ENCODE measurements at regions not wholly inside any gene's neighbourhood (a gene's known extent, or its start where the extent isn't known, plus 50 kb on each side); places are given as distances from the start of the nearest gene placed in this dataset.

DNA sequence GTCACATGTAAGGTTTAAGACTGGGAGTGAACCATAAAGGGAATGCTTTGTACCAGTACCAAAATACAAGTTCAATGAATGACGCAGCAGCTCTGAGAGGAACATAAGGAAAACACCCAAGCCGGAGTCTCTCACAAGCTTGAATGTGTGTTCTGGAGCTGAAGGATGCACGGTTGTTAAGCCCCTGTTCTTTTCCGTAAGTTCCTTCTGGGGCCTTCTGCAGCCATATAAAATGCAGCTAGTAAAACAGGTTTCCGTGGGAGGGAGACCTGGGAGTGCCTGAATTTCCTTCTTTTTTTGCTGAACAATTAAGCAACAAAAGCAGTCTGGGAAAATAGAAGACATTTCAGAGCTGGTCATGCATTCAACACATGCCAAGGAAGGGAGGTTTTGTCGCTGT is 73.2 kb upstream of the JAG1 start:
- Histone ChIP-seq H3K27me3 (ENCODE audit: insufficient read depth) (no peaks in the 10 kb centered on the region), H3K36me3 (replicated peaks in 1 of 2; ENCODE audit: control insufficient read depth in 1 of 2, insufficient read depth in 2 of 2, low read length in 1 of 2) (no peaks in the 10 kb centered on the region), H3K9me3 (no peaks in the 10 kb centered on the region), H3F3A (replicated peaks; ENCODE audit: insufficient read depth) (no peaks in the 10 kb centered on the region), H3K9me2 (no peaks in the 10 kb centered on the region), H3K27ac (ENCODE audit: low read depth in 2 of 2, low read length in 1 of 2) (no peak overlapping the region), H2AFZ (ENCODE audit: low read depth) (no peak overlapping the region), H3K4me3 (ENCODE audit: low read depth in 2 of 2, low read length in 1 of 2) (no peak overlapping the region), H4K20me1 (ENCODE audit: insufficient read depth) (no peaks in the 10 kb centered on the region), H3K9ac (no peak overlapping the region), H3K4me1 (ENCODE audit: control insufficient read depth in 1 of 2, insufficient read depth in 2 of 2, low read depth in 1 of 2, low read length in 1 of 2) (no peaks in the 10 kb centered on the region), H3K79me2 (ENCODE audit: insufficient read depth) (no peaks in the 10 kb centered on the region), H3K4me2 (no peak overlapping the region)
- ChIA-PET POLR2A (no interaction called here), CTCF (no interaction called here)
- 81% methylated on average over 6 of the region's 6 CpGs for WGBS (ENCODE audit: low lambda C conversion rate)
- TF ChIP-seq TAF1 (IDR thresholded peaks at IDR 0.05; ENCODE audit: borderline replicate concordance, low read depth, low read length) (no peak), FOSL2 (IDR thresholded peaks at IDR 0.05; ENCODE audit: borderline replicate concordance, low read depth) (no peak), GATA2 (CRISPR knock-in tag; IDR thresholded peaks at IDR 0.05) (no peak), TCF12 (IDR thresholded peaks at IDR 0.05) (no peak)
- TF ChIP-seq, protein P1, sequence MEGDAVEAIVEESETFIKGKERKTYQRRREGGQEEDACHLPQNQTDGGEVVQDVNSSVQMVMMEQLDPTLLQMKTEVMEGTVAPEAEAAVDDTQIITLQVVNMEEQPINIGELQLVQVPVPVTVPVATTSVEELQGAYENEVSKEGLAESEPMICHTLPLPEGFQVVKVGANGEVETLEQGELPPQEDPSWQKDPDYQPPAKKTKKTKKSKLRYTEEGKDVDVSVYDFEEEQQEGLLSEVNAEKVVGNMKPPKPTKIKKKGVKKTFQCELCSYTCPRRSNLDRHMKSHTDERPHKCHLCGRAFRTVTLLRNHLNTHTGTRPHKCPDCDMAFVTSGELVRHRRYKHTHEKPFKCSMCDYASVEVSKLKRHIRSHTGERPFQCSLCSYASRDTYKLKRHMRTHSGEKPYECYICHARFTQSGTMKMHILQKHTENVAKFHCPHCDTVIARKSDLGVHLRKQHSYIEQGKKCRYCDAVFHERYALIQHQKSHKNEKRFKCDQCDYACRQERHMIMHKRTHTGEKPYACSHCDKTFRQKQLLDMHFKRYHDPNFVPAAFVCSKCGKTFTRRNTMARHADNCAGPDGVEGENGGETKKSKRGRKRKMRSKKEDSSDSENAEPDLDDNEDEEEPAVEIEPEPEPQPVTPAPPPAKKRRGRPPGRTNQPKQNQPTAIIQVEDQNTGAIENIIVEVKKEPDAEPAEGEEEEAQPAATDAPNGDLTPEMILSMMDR (IDR thresholded peaks at IDR 0.05): no peak
- TF ChIP-seq, protein P2, sequence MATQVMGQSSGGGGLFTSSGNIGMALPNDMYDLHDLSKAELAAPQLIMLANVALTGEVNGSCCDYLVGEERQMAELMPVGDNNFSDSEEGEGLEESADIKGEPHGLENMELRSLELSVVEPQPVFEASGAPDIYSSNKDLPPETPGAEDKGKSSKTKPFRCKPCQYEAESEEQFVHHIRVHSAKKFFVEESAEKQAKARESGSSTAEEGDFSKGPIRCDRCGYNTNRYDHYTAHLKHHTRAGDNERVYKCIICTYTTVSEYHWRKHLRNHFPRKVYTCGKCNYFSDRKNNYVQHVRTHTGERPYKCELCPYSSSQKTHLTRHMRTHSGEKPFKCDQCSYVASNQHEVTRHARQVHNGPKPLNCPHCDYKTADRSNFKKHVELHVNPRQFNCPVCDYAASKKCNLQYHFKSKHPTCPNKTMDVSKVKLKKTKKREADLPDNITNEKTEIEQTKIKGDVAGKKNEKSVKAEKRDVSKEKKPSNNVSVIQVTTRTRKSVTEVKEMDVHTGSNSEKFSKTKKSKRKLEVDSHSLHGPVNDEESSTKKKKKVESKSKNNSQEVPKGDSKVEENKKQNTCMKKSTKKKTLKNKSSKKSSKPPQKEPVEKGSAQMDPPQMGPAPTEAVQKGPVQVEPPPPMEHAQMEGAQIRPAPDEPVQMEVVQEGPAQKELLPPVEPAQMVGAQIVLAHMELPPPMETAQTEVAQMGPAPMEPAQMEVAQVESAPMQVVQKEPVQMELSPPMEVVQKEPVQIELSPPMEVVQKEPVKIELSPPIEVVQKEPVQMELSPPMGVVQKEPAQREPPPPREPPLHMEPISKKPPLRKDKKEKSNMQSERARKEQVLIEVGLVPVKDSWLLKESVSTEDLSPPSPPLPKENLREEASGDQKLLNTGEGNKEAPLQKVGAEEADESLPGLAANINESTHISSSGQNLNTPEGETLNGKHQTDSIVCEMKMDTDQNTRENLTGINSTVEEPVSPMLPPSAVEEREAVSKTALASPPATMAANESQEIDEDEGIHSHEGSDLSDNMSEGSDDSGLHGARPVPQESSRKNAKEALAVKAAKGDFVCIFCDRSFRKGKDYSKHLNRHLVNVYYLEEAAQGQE (IDR thresholded peaks at IDR 0.05; ENCODE audit: low read depth, low read length): no peak
- TF ChIP-seq, protein P3, sequence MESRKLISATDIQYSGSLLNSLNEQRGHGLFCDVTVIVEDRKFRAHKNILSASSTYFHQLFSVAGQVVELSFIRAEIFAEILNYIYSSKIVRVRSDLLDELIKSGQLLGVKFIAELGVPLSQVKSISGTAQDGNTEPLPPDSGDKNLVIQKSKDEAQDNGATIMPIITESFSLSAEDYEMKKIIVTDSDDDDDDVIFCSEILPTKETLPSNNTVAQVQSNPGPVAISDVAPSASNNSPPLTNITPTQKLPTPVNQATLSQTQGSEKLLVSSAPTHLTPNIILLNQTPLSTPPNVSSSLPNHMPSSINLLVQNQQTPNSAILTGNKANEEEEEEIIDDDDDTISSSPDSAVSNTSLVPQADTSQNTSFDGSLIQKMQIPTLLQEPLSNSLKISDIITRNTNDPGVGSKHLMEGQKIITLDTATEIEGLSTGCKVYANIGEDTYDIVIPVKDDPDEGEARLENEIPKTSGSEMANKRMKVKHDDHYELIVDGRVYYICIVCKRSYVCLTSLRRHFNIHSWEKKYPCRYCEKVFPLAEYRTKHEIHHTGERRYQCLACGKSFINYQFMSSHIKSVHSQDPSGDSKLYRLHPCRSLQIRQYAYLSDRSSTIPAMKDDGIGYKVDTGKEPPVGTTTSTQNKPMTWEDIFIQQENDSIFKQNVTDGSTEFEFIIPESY (IDR thresholded peaks at IDR 0.05; ENCODE audit: borderline replicate concordance, low read depth): no peak
- TF ChIP-seq, protein P4, sequence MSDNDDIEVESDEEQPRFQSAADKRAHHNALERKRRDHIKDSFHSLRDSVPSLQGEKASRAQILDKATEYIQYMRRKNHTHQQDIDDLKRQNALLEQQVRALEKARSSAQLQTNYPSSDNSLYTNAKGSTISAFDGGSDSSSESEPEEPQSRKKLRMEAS (IDR thresholded peaks at IDR 0.05; ENCODE audit: low read depth): no peak
- no peak for DNase-seq

DNA sequence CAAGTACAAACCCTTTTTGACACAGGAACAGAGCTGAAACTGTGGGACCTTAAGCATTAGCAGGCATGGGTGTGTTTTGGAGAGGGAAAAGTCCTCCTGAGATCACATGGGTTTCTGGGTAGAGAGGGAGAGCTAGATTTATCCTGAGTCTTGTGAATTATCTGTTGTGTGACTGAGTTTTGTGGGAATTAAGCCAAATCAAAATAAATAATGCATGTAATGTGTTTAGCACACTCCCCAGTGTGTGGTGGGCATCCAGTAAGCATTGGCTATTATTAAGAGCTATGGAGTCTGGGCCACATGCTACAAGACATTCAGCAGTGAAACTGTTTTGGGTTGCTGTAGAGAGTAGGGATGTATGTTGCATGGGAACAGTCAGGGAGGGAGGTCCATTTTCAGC is 75.3 kb upstream of the JAG1 start:
- no peaks in the 10 kb centered on the region for H3F3A ChIP-seq (replicated peaks; ENCODE audit: insufficient read depth)
- no peaks in the 10 kb centered on the region for H4K20me1 ChIP-seq (ENCODE audit: insufficient read depth)
- H2AFZ ChIP-seq (ENCODE audit: low read depth): no peak overlapping the region
- H3K79me2 ChIP-seq (ENCODE audit: insufficient read depth): no peaks in the 10 kb centered on the region
- H3K27ac ChIP-seq (ENCODE audit: low read depth in 2 of 2, low read length in 1 of 2): no peak overlapping the region
- H3K9ac ChIP-seq: no peak overlapping the region
- no peak overlapping the region for H3K4me3 ChIP-seq (ENCODE audit: low read depth in 2 of 2, low read length in 1 of 2)
- no peaks in the 10 kb centered on the region for H3K9me2 ChIP-seq
- no peak overlapping the region for H3K4me2 ChIP-seq
- H3K27me3 ChIP-seq (ENCODE audit: insufficient read depth): no peaks in the 10 kb centered on the region
- TF ChIP-seq, protein P4 (IDR thresholded peaks at IDR 0.05; ENCODE audit: low read depth): no peak
- no peak for TF ChIP-seq NFIC (IDR thresholded peaks at IDR 0.05; ENCODE audit: borderline replicate concordance)
- no peaks in the 10 kb centered on the region for H3K9me3 ChIP-seq
- DNase-seq: no peak
- CTCF ChIA-PET: interaction anchor here (1.4 kb wide), 1 partner anchor 10 kb away, joined by 4 read pairs; no protein-coding TSS in a partner anchor
- H3K4me1 ChIP-seq (ENCODE audit: control insufficient read depth in 1 of 2, insufficient read depth in 2 of 2, low read depth in 1 of 2, low read length in 1 of 2): no peaks in the 10 kb centered on the region
- POLR2A ChIA-PET: no interaction called here
- no peaks in the 10 kb centered on the region for H3K36me3 ChIP-seq (replicated peaks in 1 of 2; ENCODE audit: control insufficient read depth in 1 of 2, insufficient read depth in 2 of 2, low read length in 1 of 2)
